GM19395 (cell line): ENCODE measurements at regions not wholly inside any gene's neighbourhood (a gene's known extent, or its start where the extent isn't known, plus 50 kb on each side); places are given as distances from the start of the nearest gene placed in this dataset.

Source experiments
- ATAC-seq: cut with Tn5 transposase; IDR thresholded peaks from one replicate; pipeline ENCODE4 v1.9.1; 2021; ENCODE audit warnings: mild to moderate bottlenecking, moderate library complexity; ENCODE audit not compliant: unreplicated experiment

DNA sequence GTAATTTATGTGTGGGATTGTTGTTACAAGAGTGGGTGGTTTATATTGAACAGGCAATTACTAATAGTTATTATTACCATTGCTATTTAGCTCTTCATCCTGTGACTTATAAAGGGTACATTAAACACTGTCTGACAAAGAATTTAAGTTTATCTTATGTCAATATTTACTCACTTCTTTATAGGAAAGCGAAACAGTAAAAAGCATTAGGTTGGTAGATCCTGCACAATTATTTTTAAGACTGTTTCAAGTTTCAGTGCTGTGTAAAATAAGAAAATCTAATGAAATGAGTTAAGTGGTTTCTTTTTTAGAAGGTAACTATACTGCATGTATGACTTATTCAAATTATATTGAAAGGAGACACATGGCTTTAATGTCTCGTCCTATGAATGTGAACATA, 135.8 kb upstream of the MAP3K7 start:
- no peak for ATAC-seq

GRCh38 chr6:90720404-90720803, 133.5 kb upstream of the MAP3K7 start:
- ATAC-seq = no peak

- no peak for ATAC-seq
Observed at GRCh38 chr6:90719321-90720195, 132.7 kb upstream of the MAP3K7 start.

GRCh38 chr6:90716376-90716775, 129.5 kb upstream of the MAP3K7 start:
- ATAC-seq = no peak

DNA sequence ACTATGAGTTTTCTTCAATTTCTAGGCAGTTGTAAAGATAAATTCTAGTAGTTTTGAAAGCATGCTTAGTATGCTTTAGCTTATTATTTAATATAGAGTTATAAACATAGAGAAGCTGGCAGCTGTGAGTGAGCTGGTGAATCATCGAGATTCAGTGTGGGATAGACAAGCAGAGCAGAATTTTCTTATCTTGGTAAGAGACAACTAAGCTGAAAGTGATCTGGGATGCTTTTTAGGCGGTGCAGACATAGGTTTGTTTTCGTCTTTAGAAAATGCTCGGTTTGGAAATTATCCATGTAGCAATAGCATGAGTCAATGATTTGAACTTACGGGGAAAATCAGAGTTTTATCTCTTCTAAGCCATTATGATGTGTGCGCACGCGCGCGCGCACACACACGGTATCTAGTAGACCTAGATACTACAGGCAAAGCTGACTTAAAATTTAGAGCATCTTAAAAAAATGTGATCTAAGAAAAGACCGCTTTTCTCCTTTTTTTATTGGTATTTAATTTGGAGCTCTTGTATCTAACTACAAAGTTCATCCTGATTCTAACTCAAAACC, 128.3 kb upstream of the MAP3K7 start:
- ATAC-seq = no peak

- ATAC-seq = no peak
Observed at GRCh38 chr6:90714319-90714718, 127.4 kb upstream of the MAP3K7 start.

- ATAC-seq = no peak
Observed at GRCh38 chr6:90712114-90712513, 125.2 kb upstream of the MAP3K7 start.

DNA sequence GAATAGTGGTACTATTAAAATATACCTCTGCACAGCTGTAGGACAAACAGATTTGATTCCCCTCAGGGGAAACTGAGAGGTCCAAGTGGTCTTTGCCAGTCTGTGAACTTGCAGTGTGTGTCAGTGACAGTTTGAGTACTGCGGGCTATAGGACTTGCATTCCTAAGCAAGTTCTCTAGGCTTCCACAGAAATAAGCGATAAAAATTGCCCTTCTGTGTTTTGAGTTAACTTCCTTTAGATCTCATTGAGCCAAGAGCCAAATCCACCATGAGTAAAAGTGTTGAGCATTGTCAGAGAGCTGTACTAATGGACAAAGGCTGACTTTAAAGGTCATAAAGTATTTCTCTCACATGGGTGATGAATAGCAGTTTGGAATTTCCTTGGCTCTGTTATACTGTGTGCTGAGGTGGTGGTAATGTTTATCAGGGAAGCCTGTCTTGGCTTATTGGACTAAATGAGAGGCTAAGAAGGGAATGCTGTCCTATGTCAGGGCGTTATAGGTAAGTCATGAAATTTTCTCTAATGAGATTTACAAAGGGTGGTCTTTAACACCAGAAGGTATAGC, 122.6 kb upstream of the MAP3K7 start:
- no peak for ATAC-seq

GRCh38 chr6:90708206-90708737, 121.4 kb upstream of the MAP3K7 start:
- ATAC-seq = no peak

- no peak for ATAC-seq
Observed at GRCh38 chr6:90707246-90707645, 120.4 kb upstream of the MAP3K7 start.

DNA sequence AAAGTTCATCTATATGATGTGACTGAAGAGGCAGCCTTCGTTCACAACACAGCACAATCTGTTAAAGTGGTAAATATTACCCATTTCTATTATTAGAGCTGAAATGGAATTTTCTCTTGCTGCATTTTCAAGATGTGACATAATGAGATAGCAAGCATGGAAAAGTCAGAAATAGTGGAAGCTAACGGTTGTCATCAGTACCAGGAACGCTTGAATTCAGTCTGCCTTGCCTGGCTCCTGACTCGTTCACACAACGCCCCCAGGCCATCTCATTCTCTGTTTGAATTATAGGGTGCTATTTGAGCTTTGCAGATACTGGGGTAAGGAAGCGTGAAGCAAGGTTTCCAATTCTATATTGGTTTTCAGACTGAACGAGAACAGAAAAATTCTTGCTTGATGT, 116.5 kb upstream of the MAP3K7 start:
- no peak for ATAC-seq

GRCh38 chr6:90701926-90702325, 115.1 kb upstream of the MAP3K7 start:
- ATAC-seq = no peak

DNA sequence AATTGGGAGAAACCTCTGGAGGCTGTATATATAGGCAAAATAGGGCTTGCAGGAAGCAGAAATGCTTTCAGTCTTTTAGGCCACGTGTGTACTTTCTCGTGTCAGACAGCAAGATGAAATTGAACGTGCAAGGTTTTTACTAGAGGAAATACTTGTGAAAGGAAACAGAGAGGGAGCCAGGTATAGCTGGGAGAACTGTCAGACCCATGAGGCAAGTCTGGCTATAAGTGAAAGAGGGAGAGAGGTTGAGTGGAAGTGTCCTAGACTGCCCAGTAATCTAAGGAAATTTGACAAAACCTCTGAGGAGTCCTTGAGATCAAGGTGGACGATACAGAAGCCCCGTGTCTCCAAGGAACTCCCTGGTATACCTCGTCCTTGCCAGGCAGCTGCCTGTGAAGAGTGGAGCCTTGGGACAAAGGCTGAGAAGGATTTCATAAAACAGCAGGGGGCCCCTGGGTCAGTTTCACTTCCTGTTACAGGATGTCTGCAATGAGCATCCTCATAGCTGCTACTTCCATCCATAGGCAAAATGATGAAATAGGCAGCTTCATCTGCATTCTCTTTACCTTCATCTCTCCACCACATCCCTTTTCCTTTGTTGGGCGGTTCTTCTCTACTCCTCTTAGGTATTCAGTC, 114.4 kb upstream of the MAP3K7 start:
- peak; percentile 95 for ATAC-seq

GRCh38 chr6:90695316-90695715, 108.4 kb upstream of the MAP3K7 start:
- ATAC-seq = no peak

- no peak for ATAC-seq
Observed at GRCh38 chr6:90694802-90695201, 107.9 kb upstream of the MAP3K7 start.

- no peak for ATAC-seq
Observed at GRCh38 chr6:90691823-90692222, 105.0 kb upstream of the MAP3K7 start.

DNA sequence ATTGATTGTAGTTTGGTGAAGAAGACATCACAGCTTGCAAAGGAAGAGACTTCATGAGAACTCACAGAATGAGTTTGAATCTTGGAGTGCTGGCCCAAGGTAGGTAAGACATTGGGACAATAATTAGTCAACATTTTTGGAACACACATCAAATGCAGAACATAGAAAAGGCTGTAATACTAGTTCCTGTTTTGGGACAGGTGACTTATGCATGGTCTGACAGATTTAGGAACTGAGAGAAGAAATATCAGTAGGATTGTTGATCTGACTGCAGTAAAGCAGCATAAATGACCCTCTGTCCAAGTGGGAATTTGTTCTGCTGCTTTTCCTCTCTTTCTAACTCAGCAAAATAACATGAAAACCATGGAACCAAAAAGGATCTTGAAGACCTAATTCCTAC, 102.3 kb upstream of the MAP3K7 start:
- no peak for ATAC-seq

DNA sequence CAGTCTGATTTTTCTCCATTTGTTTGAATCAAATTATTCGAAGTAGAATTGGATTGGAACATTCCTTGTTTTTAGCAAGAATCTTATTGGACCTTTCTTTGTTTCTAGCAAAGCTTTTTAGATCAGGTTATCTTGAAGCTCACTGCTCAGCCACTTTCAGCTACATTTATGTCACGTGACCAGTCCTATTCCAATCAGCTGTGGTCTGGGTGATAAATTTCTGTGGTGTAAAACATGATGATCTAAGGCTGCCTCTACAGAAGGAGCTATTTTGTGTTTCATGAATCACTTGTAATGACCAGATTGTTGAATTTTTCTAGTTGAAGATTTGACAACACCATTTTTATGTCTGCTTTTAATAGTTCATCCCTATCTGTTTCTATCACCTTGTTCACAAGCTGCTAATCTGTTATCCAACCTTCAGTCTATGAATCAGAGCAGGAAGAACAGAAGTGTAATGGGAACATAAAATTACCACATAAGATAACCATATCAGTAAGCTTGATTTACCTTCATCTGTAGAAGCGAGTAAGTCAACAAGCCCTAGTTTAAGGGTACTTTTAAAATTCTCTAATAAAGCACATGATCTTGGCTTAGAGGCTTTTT, 101.0 kb upstream of the MAP3K7 start:
- ATAC-seq = no peak

DNA sequence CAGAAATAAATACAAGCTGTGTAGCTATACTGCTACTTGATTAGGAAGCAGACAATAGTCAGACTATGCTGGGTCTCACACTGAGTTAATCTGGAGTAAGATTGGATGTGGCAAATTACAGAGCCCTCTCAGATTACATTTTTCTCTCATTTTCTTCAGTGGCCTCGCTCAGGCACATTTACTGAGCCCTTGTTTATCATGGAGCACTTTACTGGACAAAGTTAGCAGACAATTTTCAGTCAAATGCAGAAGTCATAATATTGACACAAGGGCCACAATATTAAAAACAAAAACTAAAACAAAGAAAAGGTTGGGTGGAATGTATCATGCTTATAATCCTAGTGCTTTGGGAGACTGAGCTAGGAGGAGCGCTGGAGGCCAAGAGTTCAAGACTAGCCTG, 95.0 kb upstream of the MAP3K7 start:
- no peak for ATAC-seq

DNA sequence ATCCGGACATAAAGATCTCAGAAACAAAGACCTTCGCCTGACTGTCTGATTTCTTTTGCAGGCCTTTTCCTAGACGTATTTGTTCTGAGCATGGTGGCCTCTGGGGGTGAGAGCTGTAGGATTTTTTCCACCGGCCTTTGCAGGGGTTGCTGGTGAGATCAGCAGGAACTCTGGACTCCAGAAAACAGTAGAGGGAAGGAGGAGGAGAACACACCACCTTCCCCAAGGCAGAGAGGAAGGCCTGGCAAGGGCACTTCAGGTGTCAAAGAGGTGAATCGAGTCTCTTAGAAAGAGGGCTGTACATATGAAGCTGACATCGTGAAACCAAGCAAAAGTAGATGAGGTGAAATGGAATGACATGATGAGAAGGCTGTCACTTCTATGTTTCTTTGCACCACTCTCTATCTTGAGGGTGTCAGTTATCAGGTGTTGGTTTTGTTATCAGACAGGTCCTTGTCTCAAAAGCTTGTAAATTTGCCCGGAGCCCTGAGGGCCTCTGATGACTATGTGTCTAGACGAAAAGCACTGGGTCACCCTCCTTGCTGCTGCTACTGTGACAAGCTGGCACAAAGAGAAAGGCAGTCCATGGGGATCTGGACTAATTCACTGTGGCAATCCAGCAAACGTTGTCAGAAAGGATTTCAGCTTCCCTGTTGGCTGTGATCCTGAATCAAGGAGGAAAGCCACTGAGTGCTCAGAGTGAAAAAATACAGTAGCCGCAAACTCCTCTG, 91.3 kb upstream of the MAP3K7 start:
- ATAC-seq = no peak
